NB4 (cell line): ENCODE measurements at regions not wholly inside any gene's neighbourhood (a gene's known extent, or its start where the extent isn't known, plus 50 kb on each side); places are given as distances from the start of the nearest gene placed in this dataset.

Experiments used
- DNase-seq: peaks from one replicate; pipeline ENCODE4 v3.0.0; 2010; ENCODE audit warnings: low read depth
- H3K4me3 ChIP-seq: one replicate; pipeline ENCODE4 v1.5.1; 2011; ENCODE audit warnings: mild to moderate bottlenecking, low read depth, low read length, moderate library complexity
- CTCF ChIP-seq: IDR thresholded peaks from one replicate; pipeline ENCODE4 v1.5.1; 2012; ENCODE audit warnings: low read depth, low read length
- MAX ChIP-seq: IDR thresholded peaks from 2 replicates; pipeline ENCODE4 v1.6.1; 2011; ENCODE audit warnings: low read depth, low read length
- MYC ChIP-seq: IDR thresholded peaks from 2 replicates; pipeline ENCODE4 v1.6.1; 2011; ENCODE audit warnings: low read depth, low read length
- POLR2A ChIP-seq: IDR thresholded peaks from 2 replicates; pipeline ENCODE4 v1.6.1; 2011; ENCODE audit warnings: mild to moderate bottlenecking; ENCODE audit not compliant: insufficient read length; ENCODE audit errors: extremely low read depth

- no peak overlapping the region for H3K4me3 ChIP-seq
- DNase-seq: no peak
- TF ChIP-seq CTCF: no peak
- TF ChIP-seq POLR2A: no peak
- TF ChIP-seq MAX: no peak
- TF ChIP-seq MYC: no peak
Observed at GRCh38 chr9:31608881-31609280, 775.6 kb upstream of the ACO1 start.

DNA sequence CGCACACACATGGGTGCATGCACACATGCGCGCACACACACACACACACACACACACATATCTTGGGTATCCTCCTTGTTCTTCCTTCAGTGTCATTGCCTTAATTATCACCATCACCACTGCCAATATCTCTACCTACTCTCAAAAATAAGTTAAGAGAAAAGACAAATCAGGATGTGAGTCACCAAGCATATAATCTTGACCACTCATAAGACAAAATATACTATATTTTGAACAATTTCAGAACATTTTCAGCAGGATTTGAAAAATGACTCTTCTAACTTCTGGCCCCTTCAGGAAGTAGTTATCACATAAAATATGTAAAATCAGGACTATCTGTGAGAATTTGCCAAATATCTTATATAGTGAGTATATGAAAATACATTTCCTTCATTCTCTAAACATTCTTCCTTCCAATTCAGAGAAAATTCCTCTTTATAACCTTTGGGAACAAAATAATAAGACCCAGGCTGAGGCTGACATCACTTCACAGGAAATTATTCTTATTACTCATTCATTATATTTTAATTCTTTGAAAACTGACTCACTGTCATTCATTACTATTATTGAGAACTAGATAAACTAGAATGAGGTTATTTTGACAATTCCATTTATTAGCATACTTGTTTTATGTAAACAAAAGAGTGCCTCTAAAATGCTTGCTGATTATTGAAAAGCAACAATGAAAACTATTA, 772.0 kb upstream of the ACO1 start:
- TF ChIP-seq MAX: no peak
- TF ChIP-seq MYC: no peak
- TF ChIP-seq CTCF: no peak
- TF ChIP-seq POLR2A: no peak
- H3K4me3 ChIP-seq: no peak overlapping the region
- DNase-seq: no peak

GRCh38 chr9:31615966-31616365, 768.5 kb upstream of the ACO1 start:
- DNase-seq: no peak
- no peak overlapping the region for H3K4me3 ChIP-seq
- TF ChIP-seq POLR2A (no peak), MAX (no peak), MYC (no peak), CTCF (no peak)

DNA sequence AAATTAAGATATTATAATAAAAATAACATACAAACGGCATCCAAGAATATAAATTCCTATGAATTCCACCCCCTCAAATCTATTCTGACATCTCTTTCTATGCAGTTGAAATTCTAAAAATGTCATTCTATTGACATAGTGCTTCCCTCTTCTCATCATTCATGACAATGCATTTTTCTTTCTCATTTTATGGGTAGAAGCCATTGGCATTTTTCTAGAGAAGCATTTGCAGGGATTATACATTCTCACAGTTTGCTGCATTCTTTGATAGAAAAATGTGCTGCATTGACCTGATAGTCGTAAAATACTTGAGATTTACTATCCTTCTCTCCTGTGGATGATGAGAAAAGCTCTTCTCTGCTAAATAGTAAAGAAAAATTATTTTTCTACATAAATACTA, 760.9 kb upstream of the ACO1 start:
- DNase-seq: no peak
- H3K4me3 ChIP-seq: no peak overlapping the region
- TF ChIP-seq CTCF (no peak), MYC (no peak), POLR2A (no peak), MAX (no peak)

DNA sequence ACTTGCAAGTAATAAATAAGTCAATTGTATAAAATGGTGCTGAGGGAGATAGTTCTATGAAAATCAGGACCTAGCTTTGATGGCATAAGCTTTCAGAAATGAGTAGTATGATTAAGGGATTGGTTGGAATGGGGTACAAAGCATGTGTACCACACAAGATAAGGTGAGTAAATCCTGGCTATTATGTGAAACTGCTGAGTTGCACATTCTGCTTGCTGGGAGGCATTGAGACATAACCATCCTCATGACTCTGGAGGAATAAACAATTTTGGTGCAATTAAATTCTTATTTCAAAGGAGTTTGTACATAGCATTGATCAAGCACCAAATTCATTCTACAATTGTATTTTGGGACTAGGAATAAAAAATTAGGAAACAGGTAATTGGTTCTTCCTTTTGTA, 755.2 kb upstream of the ACO1 start:
- no peak overlapping the region for H3K4me3 ChIP-seq
- DNase-seq: no peak
- TF ChIP-seq MAX (no peak), CTCF (no peak), POLR2A (no peak), MYC (no peak)

- no peak for DNase-seq
- H3K4me3 ChIP-seq: no peak overlapping the region
- no peak for TF ChIP-seq MAX
Observed at GRCh38 chr9:31637265-31637664, 747.2 kb upstream of the ACO1 start.
